ENCODE measurements at regions not wholly inside any gene's neighbourhood (a gene's known extent, or its start where the extent isn't known, plus 50 kb on each side); places are given as distances from the start of the nearest gene placed in this dataset.
A peak's percentile ranks its signal among the peaks of the same experiment; 100 is the strongest.

GRCh38 chr18:1503847-1504246, 599.2 kb downstream of the ADCYAP1 start:
- no peak for DNase-seq (ENCODE audit: low spot score)
- no peak for ATAC-seq
- H3K27ac Mint-ChIP-seq, result no peak overlapping the region
- ChIA-PET POLR2A (no interaction called here), CTCF (no interaction called here)
- TF ChIP-seq MLX (CRISPR knock-in tag; IDR thresholded peaks at IDR 0.05), result no peak
- H3K36me3 Mint-ChIP-seq, result no peaks in the 10 kb centered on the region; the same call in 1 of the 2 replicates
- H3K4me1 Mint-ChIP-seq, result peaks cover 10% of the 10 kb centered on the region
- peaks cover 5% of the 10 kb centered on the region for H3K9me3 Mint-ChIP-seq
- no peaks in the 10 kb centered on the region for H3K27me3 Mint-ChIP-seq (ENCODE audit: low read depth)
- no peak overlapping the region for H3K4me3 Mint-ChIP-seq

GRCh38 chr18:1505856-1506255, 601.2 kb downstream of the ADCYAP1 start:
- Mint-ChIP-seq H3K27me3 (ENCODE audit: low read depth) (no peaks in the 10 kb centered on the region), H3K27ac (no peak overlapping the region), H3K4me3 (no peak overlapping the region), H3K36me3 (no peaks in the 10 kb centered on the region; the same call in 1 of the 2 replicates), H3K4me1 (peaks cover 10% of the 10 kb centered on the region), H3K9me3 (peaks cover 8% of the 10 kb centered on the region)
- ChIA-PET POLR2A (no interaction called here), CTCF (no interaction called here)
- peak; percentile 89 for ATAC-seq
- no peak for DNase-seq (ENCODE audit: low spot score)
- TF ChIP-seq ELF4 (CRISPR knock-in tag; IDR thresholded peaks at IDR 0.05; ENCODE audit: low read depth) (no peak), CTCF (IDR thresholded peaks at IDR 0.05) (no peak), MXD4 (CRISPR knock-in tag; IDR thresholded peaks at IDR 0.05; ENCODE audit: borderline replicate concordance) (no peak), NR3C1 (CRISPR knock-in tag; conservative IDR thresholded peaks at IDR 0.05; ENCODE audit: low read depth) (no peak), ATF1 (CRISPR knock-in tag; IDR thresholded peaks at IDR 0.05) (no peak), ZNF317 (CRISPR knock-in tag; IDR thresholded peaks at IDR 0.05; ENCODE audit: borderline replicate concordance, low read depth) (no peak), NFYB (CRISPR knock-in tag; conservative IDR thresholded peaks at IDR 0.05; ENCODE audit: low read depth) (no peak), CREB1 (CRISPR knock-in tag; IDR thresholded peaks at IDR 0.05) (no peak), OVOL2 (CRISPR knock-in tag; IDR thresholded peaks at IDR 0.05; ENCODE audit: borderline replicate concordance) (no peak), E2F1 (CRISPR knock-in tag; IDR thresholded peaks at IDR 0.05) (no peak), NR2C2 (CRISPR knock-in tag; IDR thresholded peaks at IDR 0.05) (no peak), ZNF232 (CRISPR knock-in tag; IDR thresholded peaks at IDR 0.05) (no peak), GABPB1 (CRISPR knock-in tag; IDR thresholded peaks at IDR 0.05) (no peak)

GRCh38 chr18:1510542-1511179, 606.0 kb downstream of the ADCYAP1 start:
- Mint-ChIP-seq H3K27me3 (ENCODE audit: low read depth) (no peaks in the 10 kb centered on the region; the same call in 1 of the 2 replicates), H3K36me3 (peaks cover 2% of the 10 kb centered on the region; the same call in 1 of the 2 replicates), H3K4me1 (peaks cover 17% of the 10 kb centered on the region), H3K27ac (no peak overlapping the region), H3K4me3 (no peak overlapping the region), H3K9me3 (peaks cover 26% of the 10 kb centered on the region)
- ChIA-PET CTCF (interaction anchor here (0.6 kb wide), 1 partner anchor 79 kb away, joined by 3 read pairs; no protein-coding TSS in a partner anchor), POLR2A (no interaction called here)
- DNase-seq (ENCODE audit: low spot score) (no peak), ATAC-seq (no peak)
- TF ChIP-seq ZNF219 (CRISPR knock-in tag; IDR thresholded peaks at IDR 0.05; ENCODE audit: borderline replicate concordance) (no peak), ZNF121 (CRISPR knock-in tag; IDR thresholded peaks at IDR 0.05) (no peak), NFYB (CRISPR knock-in tag; conservative IDR thresholded peaks at IDR 0.05; ENCODE audit: low read depth) (no peak), ZBTB43 (CRISPR knock-in tag; IDR thresholded peaks at IDR 0.05) (no peak), SMAD4 (CRISPR knock-in tag; IDR thresholded peaks at IDR 0.05) (no peak), IRF2 (CRISPR knock-in tag; IDR thresholded peaks at IDR 0.05; ENCODE audit: borderline replicate concordance, low read depth) (no peak), NR3C1 (CRISPR knock-in tag; conservative IDR thresholded peaks at IDR 0.05; ENCODE audit: low read depth) (no peak)

Data from WTC11 (cell line).